ENCODE measurements at regions not wholly inside any gene's neighbourhood (a gene's known extent, or its start where the extent isn't known, plus 50 kb on each side); places are given as distances from the start of the nearest gene placed in this dataset.

GRCh38 chr19:29428071-29428470, 97.7 kb upstream of the VSTM2B start:
- in situ Hi-C loops (cut with HindIII; ENCODE audit: low pct_ligation_motif_present, low sequenced_read_pairs): no loop called here
- no peak for DNase-seq
- Histone ChIP-seq H3K27ac (no peak overlapping the region), H3K27me3 (replicated peaks) (no peaks in the 10 kb centered on the region), H3K36me3 (replicated peaks) (no peaks in the 10 kb centered on the region), H3K4me3 (ENCODE audit: low read depth, low read length) (no peak overlapping the region)
- no peak for TF ChIP-seq CTCF (IDR thresholded peaks at IDR 0.05; ENCODE audit: low read depth, low read length, missing control alignments)

- Histone ChIP-seq H3K4me3 (ENCODE audit: low read depth, low read length) (no peak overlapping the region), H3K27me3 (replicated peaks) (no peaks in the 10 kb centered on the region), H3K27ac (no peak overlapping the region), H3K36me3 (replicated peaks) (no peaks in the 10 kb centered on the region)
- DNase-seq: no peak
- no peak for TF ChIP-seq CTCF (IDR thresholded peaks at IDR 0.05; ENCODE audit: low read depth, low read length, missing control alignments)
- in situ Hi-C loops (cut with HindIII; ENCODE audit: low pct_ligation_motif_present, low sequenced_read_pairs): no loop called here
Measured at GRCh38 chr19:29429021-29429420, 96.8 kb upstream of the VSTM2B start.

GRCh38 chr19:29429581-29429980, 96.2 kb upstream of the VSTM2B start:
- Histone ChIP-seq H3K4me3 (ENCODE audit: low read depth, low read length) (no peak overlapping the region), H3K36me3 (replicated peaks) (no peaks in the 10 kb centered on the region), H3K27me3 (replicated peaks) (no peaks in the 10 kb centered on the region), H3K27ac (no peak overlapping the region)
- TF ChIP-seq CTCF (IDR thresholded peaks at IDR 0.05; ENCODE audit: low read depth, low read length, missing control alignments): no peak
- in situ Hi-C loops (cut with HindIII; ENCODE audit: low pct_ligation_motif_present, low sequenced_read_pairs): no loop called here
- DNase-seq: no peak

- no peak for TF ChIP-seq CTCF (IDR thresholded peaks at IDR 0.05; ENCODE audit: low read depth, low read length, missing control alignments)
- in situ Hi-C loops (cut with HindIII; ENCODE audit: low pct_ligation_motif_present, low sequenced_read_pairs): no loop called here
- H3K27ac ChIP-seq: no peak overlapping the region
Measured at GRCh38 chr19:29431332-29431731, 94.5 kb upstream of the VSTM2B start.

GRCh38 chr19:29432677-29433076, 93.1 kb upstream of the VSTM2B start:
- DNase-seq: no peak
- Histone ChIP-seq H3K27ac (no peak overlapping the region), H3K27me3 (replicated peaks) (no peaks in the 10 kb centered on the region), H3K36me3 (replicated peaks) (no peaks in the 10 kb centered on the region), H3K4me3 (ENCODE audit: low read depth, low read length) (no peak overlapping the region)
- in situ Hi-C loops (cut with HindIII; ENCODE audit: low pct_ligation_motif_present, low sequenced_read_pairs): no loop called here
- TF ChIP-seq CTCF (IDR thresholded peaks at IDR 0.05; ENCODE audit: low read depth, low read length, missing control alignments): no peak

More at GRCh38 chr19:29431332-29431731, 94.5 kb upstream of the VSTM2B start:
- no peak for DNase-seq
- no peaks in the 10 kb centered on the region for H3K27me3 ChIP-seq (replicated peaks)
- H3K36me3 ChIP-seq (replicated peaks): no peaks in the 10 kb centered on the region
- no peak overlapping the region for H3K4me3 ChIP-seq (ENCODE audit: low read depth, low read length)

- Histone ChIP-seq H3K27ac (no peak overlapping the region), H3K36me3 (replicated peaks) (no peaks in the 10 kb centered on the region), H3K4me3 (ENCODE audit: low read depth, low read length) (no peak overlapping the region), H3K27me3 (replicated peaks) (no peaks in the 10 kb centered on the region)
- no peak for DNase-seq
- no peak for TF ChIP-seq CTCF (IDR thresholded peaks at IDR 0.05; ENCODE audit: low read depth, low read length, missing control alignments)
- in situ Hi-C loops (cut with HindIII; ENCODE audit: low pct_ligation_motif_present, low sequenced_read_pairs): no loop called here
Measured at GRCh38 chr19:29436591-29437103, 89.1 kb upstream of the VSTM2B start.

All from brain microvascular endothelial cell (primary cell).